Keratinocyte (primary cell): ENCODE measurements at regions not wholly inside any gene's neighbourhood (a gene's known extent, or its start where the extent isn't known, plus 50 kb on each side); places are given as distances from the start of the nearest gene placed in this dataset.

Experiments used
- DNase-seq: peaks from one replicate; pipeline ENCODE4 v3.0.0-alpha.2; 2011; ENCODE audit warnings: low read depth, missing footprints, low spot score
- FAIRE-seq: peaks from 2 replicates; lab custom pipeline; 2011; peaks lifted over from hg19 to GRCh38; lab: Jason Lieb, UNC
- H2AFZ ChIP-seq: 2 replicates; pipeline ENCODE4 v1.6.0; 2012; ENCODE audit warnings: low read length, control low read depth, inconsistent platforms; ENCODE audit not compliant: control insufficient read depth
- H3K27ac ChIP-seq: 2 replicates; pipeline ENCODE4 v1.5.1; 2011; ENCODE audit warnings: low read length; ENCODE audit not compliant: control insufficient read depth, insufficient read depth
- H3K27me3 ChIP-seq: 3 replicates; pipeline ENCODE4 v1.6.0; 2011; ENCODE audit warnings: low read length; ENCODE audit not compliant: control insufficient read depth, insufficient read depth; ENCODE audit errors: extremely low read depth
- H3K36me3 ChIP-seq, 2 experiments: 2 replicates in 1 of 2; 3 replicates in 1 of 2; pipeline ENCODE4 v1.5.1; 2011; ENCODE audit warnings: low read length in 2 of 2, mild to moderate bottlenecking in 1 of 2; ENCODE audit not compliant: control insufficient read depth in 2 of 2, insufficient read depth in 2 of 2; ENCODE audit errors: extremely low read depth in 1 of 2
- H3K4me1 ChIP-seq: 3 replicates; pipeline ENCODE4 v1.5.1; 2011; ENCODE audit warnings: low read length; ENCODE audit not compliant: control insufficient read depth, insufficient read depth; ENCODE audit errors: extremely low read depth
- H3K4me2 ChIP-seq: 3 replicates; pipeline ENCODE4 v1.6.0; 2011; ENCODE audit warnings: low read depth, low read length; ENCODE audit not compliant: control insufficient read depth, insufficient read depth; ENCODE audit errors: extremely low read depth
- H3K4me3 ChIP-seq, 3 experiments: fragments of 200-600 bp in 1 of 3; sonication (generic) in 1 of 3; 2 replicates in 2 of 3; 3 replicates in 1 of 3; pipeline ENCODE4 v1.5.1; 2011 to 2016; ENCODE audit warnings: low read length in 3 of 3, mild to moderate bottlenecking in 3 of 3, control low read depth in 2 of 3, inconsistent platforms in 1 of 3, low read depth in 1 of 3, mixed read lengths in 1 of 3, mixed run types in 1 of 3, moderate library complexity in 1 of 3; ENCODE audit not compliant: control insufficient read depth in 2 of 3, insufficient read depth in 2 of 3; ENCODE audit errors: extremely low read depth in 1 of 3
- H3K79me2 ChIP-seq: 2 replicates; pipeline ENCODE4 v1.6.0; 2012; ENCODE audit warnings: low read length; ENCODE audit not compliant: control insufficient read depth, insufficient read depth
- H3K9ac ChIP-seq: 3 replicates; pipeline ENCODE4 v1.6.0; 2011; ENCODE audit warnings: low read length; ENCODE audit not compliant: control insufficient read depth, insufficient read depth; ENCODE audit errors: extremely low read depth
- H3K9me1 ChIP-seq: 3 replicates; pipeline ENCODE4 v1.6.0; 2011; ENCODE audit warnings: low read length; ENCODE audit not compliant: control insufficient read depth, insufficient read depth; ENCODE audit errors: extremely low read depth
- H3K9me3 ChIP-seq: 2 replicates; pipeline ENCODE4 v1.5.1; 2012; ENCODE audit warnings: low read depth, low read length; ENCODE audit not compliant: control insufficient read depth
- H4K20me1 ChIP-seq: 3 replicates; pipeline ENCODE4 v1.6.0; 2011; ENCODE audit warnings: low read length; ENCODE audit not compliant: control insufficient read depth, insufficient read depth; ENCODE audit errors: extremely low read depth
- EZH2 ChIP-seq: IDR thresholded peaks from one replicate; pipeline ENCODE4 v1.6.1; 2012; ENCODE audit warnings: inconsistent platforms, mild to moderate bottlenecking, low read length, moderate library complexity
- dilution Hi-C: fragments of 300-500 bp; cut with MboI; formaldehyde crosslinking; loops from one replicate; pipeline ENCODE4 v1.7.0; 2020; ENCODE audit warnings: low sequenced_read_pairs; ENCODE audit not compliant: extremely low pct_ligation_motif_present
- TF ChIP-seq, protein P1 (sequence below), 3 experiments: IDR thresholded peaks in 1 of 3; conservative IDR thresholded peaks in 1 of 3; optimal IDR thresholded peaks in 1 of 3; 2 replicates in 2 of 3; 3 replicates in 1 of 3; pipeline versions ENCODE3 to v1.5.1; 2011; ENCODE audit warnings: low read length in 3 of 3, mild to moderate bottlenecking in 3 of 3, moderate library complexity in 2 of 3, control low read depth in 1 of 3, inconsistent platforms in 1 of 3; ENCODE audit not compliant: insufficient read depth in 2 of 3; ENCODE audit errors: extremely low read depth in 1 of 3

DNA sequence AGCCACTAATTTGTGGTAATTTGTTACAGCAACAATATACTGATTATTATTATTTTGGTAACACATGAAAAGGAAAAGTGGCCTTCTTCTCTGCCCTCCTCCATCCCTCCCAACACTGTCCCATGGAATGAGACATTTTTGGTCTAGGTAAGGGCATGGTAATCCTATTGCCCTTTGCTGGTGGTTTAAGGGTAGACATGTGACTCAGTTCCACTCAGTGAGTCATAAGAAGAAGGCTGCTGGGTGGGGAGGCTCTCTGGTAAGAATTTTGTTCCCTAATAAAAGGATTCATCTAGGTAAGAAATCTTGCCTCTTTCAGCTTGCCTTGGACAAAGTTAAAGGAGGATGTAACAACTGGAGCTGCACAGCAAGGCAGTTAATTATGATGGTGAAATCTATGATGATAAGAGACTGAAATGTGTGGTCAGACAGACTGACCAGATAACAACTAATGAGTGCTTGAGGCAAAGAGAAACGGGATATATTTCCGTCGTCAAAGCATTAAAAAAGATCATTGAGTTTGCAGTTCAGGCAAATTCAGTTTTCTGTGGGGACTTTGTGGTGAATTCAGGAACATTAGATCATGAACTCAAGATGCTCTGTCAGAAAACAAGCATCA lies 232.0 kb upstream of the KCNK2 start:
- no peak for DNase-seq
- H3K27ac ChIP-seq = no peak overlapping the region
- TF ChIP-seq EZH2 = no peak
- TF ChIP-seq, protein P1, sequence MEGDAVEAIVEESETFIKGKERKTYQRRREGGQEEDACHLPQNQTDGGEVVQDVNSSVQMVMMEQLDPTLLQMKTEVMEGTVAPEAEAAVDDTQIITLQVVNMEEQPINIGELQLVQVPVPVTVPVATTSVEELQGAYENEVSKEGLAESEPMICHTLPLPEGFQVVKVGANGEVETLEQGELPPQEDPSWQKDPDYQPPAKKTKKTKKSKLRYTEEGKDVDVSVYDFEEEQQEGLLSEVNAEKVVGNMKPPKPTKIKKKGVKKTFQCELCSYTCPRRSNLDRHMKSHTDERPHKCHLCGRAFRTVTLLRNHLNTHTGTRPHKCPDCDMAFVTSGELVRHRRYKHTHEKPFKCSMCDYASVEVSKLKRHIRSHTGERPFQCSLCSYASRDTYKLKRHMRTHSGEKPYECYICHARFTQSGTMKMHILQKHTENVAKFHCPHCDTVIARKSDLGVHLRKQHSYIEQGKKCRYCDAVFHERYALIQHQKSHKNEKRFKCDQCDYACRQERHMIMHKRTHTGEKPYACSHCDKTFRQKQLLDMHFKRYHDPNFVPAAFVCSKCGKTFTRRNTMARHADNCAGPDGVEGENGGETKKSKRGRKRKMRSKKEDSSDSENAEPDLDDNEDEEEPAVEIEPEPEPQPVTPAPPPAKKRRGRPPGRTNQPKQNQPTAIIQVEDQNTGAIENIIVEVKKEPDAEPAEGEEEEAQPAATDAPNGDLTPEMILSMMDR (optimal IDR thresholded peaks at IDR 0.05 in 1 of 3, IDR thresholded peaks at IDR 0.05 in 1 of 3, conservative IDR thresholded peaks at IDR 0.05 in 1 of 3; ENCODE audit: extremely low read depth in 1 of 3, insufficient read depth in 2 of 3, low read length in 3 of 3) = no peak
- dilution Hi-C loops = no loop called here
- no peak for FAIRE-seq
- no peak overlapping the region for H3K9ac ChIP-seq
- no peaks in the 10 kb centered on the region for H3K79me2 ChIP-seq
- H2AFZ ChIP-seq = no peak overlapping the region
- no peak overlapping the region for H3K4me3 ChIP-seq
- no peaks in the 10 kb centered on the region for H3K4me1 ChIP-seq
- no peaks in the 10 kb centered on the region for H3K36me3 ChIP-seq
- no peaks in the 10 kb centered on the region for H4K20me1 ChIP-seq
- H3K4me2 ChIP-seq = no peak overlapping the region
- no peaks in the 10 kb centered on the region for H3K9me1 ChIP-seq
- H3K9me3 ChIP-seq = peaks cover 2% of the 10 kb centered on the region
- no peaks in the 10 kb centered on the region for H3K27me3 ChIP-seq

DNA sequence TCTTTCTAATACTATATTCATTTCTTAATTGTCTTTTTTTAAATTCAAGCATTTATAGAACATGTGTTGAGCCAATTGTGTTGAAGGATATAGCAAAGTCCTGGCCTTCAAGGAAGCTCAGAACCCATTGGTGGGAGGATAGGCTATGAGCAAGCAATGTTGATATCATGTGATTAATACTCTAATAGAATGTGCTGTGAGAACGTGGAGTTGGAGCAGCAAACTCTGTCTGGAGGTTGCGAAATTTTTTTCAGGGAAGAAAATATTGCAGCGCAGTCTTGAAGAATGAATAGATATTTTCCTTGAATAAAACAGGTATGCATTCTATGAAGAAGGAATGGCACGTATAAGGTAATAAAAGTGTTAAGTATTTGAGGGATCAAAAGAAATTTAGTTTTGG lies 229.2 kb upstream of the KCNK2 start:
- FAIRE-seq = no peak
- no peaks in the 10 kb centered on the region for H3K4me1 ChIP-seq
- TF ChIP-seq, protein P1 (optimal IDR thresholded peaks at IDR 0.05 in 1 of 3, IDR thresholded peaks at IDR 0.05 in 1 of 3, conservative IDR thresholded peaks at IDR 0.05 in 1 of 3; ENCODE audit: extremely low read depth in 1 of 3, insufficient read depth in 2 of 3, low read length in 3 of 3) = no peak
- TF ChIP-seq EZH2 = no peak
- no peaks in the 10 kb centered on the region for H3K9me1 ChIP-seq
- H3K9ac ChIP-seq = no peak overlapping the region
- H3K79me2 ChIP-seq = no peaks in the 10 kb centered on the region
- no peak overlapping the region for H3K4me2 ChIP-seq
- peaks cover 2% of the 10 kb centered on the region for H3K9me3 ChIP-seq
- no peak overlapping the region for H2AFZ ChIP-seq
- no peak overlapping the region for H3K27ac ChIP-seq
- dilution Hi-C loops = no loop called here
- DNase-seq = no peak
- H3K27me3 ChIP-seq = no peaks in the 10 kb centered on the region
- H3K36me3 ChIP-seq = no peaks in the 10 kb centered on the region
- no peak overlapping the region for H3K4me3 ChIP-seq
- no peaks in the 10 kb centered on the region for H4K20me1 ChIP-seq
